Endothelial cell of umbilical vein (primary cell): ENCODE measurements at regions not wholly inside any gene's neighbourhood (a gene's known extent, or its start where the extent isn't known, plus 50 kb on each side); places are given as distances from the start of the nearest gene placed in this dataset.

ENCODE experiments used
- BruUV-seq: library from RNA; stranded (reverse); fragments of 400-500 nt; replicated peaks from 2 replicates; lab custom pipeline; 2021; lab: Mats Ljungman, UMichigan
- CTCF ChIA-PET: fragments of 300-600, 350-600 bp; sonication (Branson Sonifier 250); formaldehyde crosslinking; loops from one replicate; lab custom pipeline; 2021; ENCODE audit warnings: antibody characterized with exemption, inconsistent platforms; lab: Charles Lee
- POLR2A ChIA-PET: fragments of 300-600, 350-600 bp; sonication (Branson Sonifier 250); formaldehyde crosslinking; loops from one replicate; lab custom pipeline; 2021; ENCODE audit warnings: antibody characterized with exemption, inconsistent platforms; lab: Charles Lee
- DNase-seq: peaks from one replicate; pipeline ENCODE4 v3.0.0-alpha.2; 2011; ENCODE audit warnings: low read depth, low spot score
- FAIRE-seq: peaks from 2 replicates; lab custom pipeline; 2011; peaks lifted over from hg19 to GRCh38; lab: Jason Lieb, UNC
- H2AFZ ChIP-seq: 2 replicates; pipeline ENCODE4 v1.6.0; 2012; ENCODE audit warnings: low read depth, low read length, control low read depth, inconsistent platforms
- H3K27ac ChIP-seq: 2 replicates; pipeline ENCODE4 v1.5.1; 2011; ENCODE audit warnings: low read depth, mild to moderate bottlenecking, control low read depth, low read length, moderate library complexity; ENCODE audit not compliant: insufficient read depth
- H3K27me3 ChIP-seq, 2 experiments: 2 replicates each; pipeline versions ENCODE4 v1.6.0 to v1.6.1; 2011; ENCODE audit warnings: low read length in 2 of 2, mixed read lengths in 1 of 2; ENCODE audit not compliant: control insufficient read depth in 2 of 2, insufficient read depth in 2 of 2
- H3K36me3 ChIP-seq, 2 experiments: 2 replicates in 1 of 2; 3 replicates in 1 of 2; pipeline ENCODE4 v1.5.1; 2011; ENCODE audit warnings: low read length in 2 of 2, mild to moderate bottlenecking in 1 of 2, moderate library complexity in 1 of 2; ENCODE audit not compliant: control insufficient read depth in 2 of 2, insufficient read depth in 2 of 2; ENCODE audit errors: extremely low read depth in 1 of 2
- H3K4me1 ChIP-seq: 3 replicates; pipeline ENCODE4 v1.5.1; 2011; ENCODE audit warnings: mild to moderate bottlenecking, low read length; ENCODE audit not compliant: control insufficient read depth, insufficient read depth; ENCODE audit errors: extremely low read depth
- H3K4me2 ChIP-seq: 2 replicates; pipeline ENCODE4 v1.6.1; 2011; ENCODE audit warnings: low read length, control low read depth, mixed read lengths; ENCODE audit not compliant: insufficient read depth
- H3K4me3 ChIP-seq, 3 experiments: fragments of 200-600 bp in 1 of 3; sonication (generic), shearing (Covaris generic) in 1 of 3; replicated peaks in 1 of 3; 2 replicates each; pipeline ENCODE4 v1.5.1; 2011 to 2016; ENCODE audit warnings: control low read depth in 3 of 3, low read length in 3 of 3, mild to moderate bottlenecking in 2 of 3, inconsistent platforms in 1 of 3, low read depth in 1 of 3, moderate library complexity in 1 of 3; ENCODE audit not compliant: insufficient read depth in 1 of 3
- H3K79me2 ChIP-seq: 2 replicates; pipeline ENCODE4 v1.6.0; 2012; ENCODE audit warnings: low read length, inconsistent platforms; ENCODE audit not compliant: control insufficient read depth, insufficient read depth
- H3K9ac ChIP-seq: replicated peaks from 2 replicates; pipeline ENCODE3; 2011; ENCODE audit warnings: low read length, control low read depth; ENCODE audit not compliant: insufficient read depth; ENCODE audit errors: extremely low read depth
- H3K9me1 ChIP-seq: replicated peaks from 3 replicates; pipeline ENCODE4 v1.6.0; 2011; ENCODE audit warnings: mild to moderate bottlenecking, low read length; ENCODE audit not compliant: control insufficient read depth, insufficient read depth; ENCODE audit errors: extremely low read depth
- H3K9me3 ChIP-seq: replicated peaks from 2 replicates; pipeline ENCODE4 v1.5.1; 2012; ENCODE audit warnings: low read length, inconsistent platforms; ENCODE audit not compliant: control insufficient read depth, insufficient read depth
- H4K20me1 ChIP-seq: replicated peaks from 2 replicates; pipeline ENCODE3; 2011; ENCODE audit warnings: mild to moderate bottlenecking, low read length; ENCODE audit not compliant: control insufficient read depth, insufficient read depth; ENCODE audit errors: extremely low read depth
- EZH2 ChIP-seq: IDR thresholded peaks from 2 replicates; pipeline ENCODE4 v1.6.1; 2012; ENCODE audit warnings: borderline replicate concordance, low read depth, mild to moderate bottlenecking, moderate library complexity, low read length, inconsistent platforms; ENCODE audit not compliant: severe bottlenecking
- FOS ChIP-seq: IDR thresholded peaks from 2 replicates; pipeline ENCODE4 v1.6.1; 2011; ENCODE audit warnings: mild to moderate bottlenecking, low read length, moderate library complexity, borderline replicate concordance; ENCODE audit not compliant: insufficient read depth
- GATA2 ChIP-seq: IDR thresholded peaks from 2 replicates; pipeline ENCODE4 v1.7.0; 2011; ENCODE audit warnings: low read depth, mild to moderate bottlenecking, moderate library complexity, mixed read lengths, low read length; ENCODE audit not compliant: insufficient read length, insufficient read depth
- JUN ChIP-seq: IDR thresholded peaks from 2 replicates; pipeline ENCODE4 v1.6.1; 2011; ENCODE audit warnings: borderline replicate concordance, low read depth; ENCODE audit not compliant: insufficient read length, insufficient read depth
- MYC ChIP-seq: IDR thresholded peaks from one replicate; pipeline ENCODE4 v1.6.1; 2011; ENCODE audit warnings: mild to moderate bottlenecking, low read depth, low read length
- POLR2A ChIP-seq: IDR thresholded peaks from 2 replicates; pipeline ENCODE4 v1.6.1; 2012; ENCODE audit warnings: low read depth, mild to moderate bottlenecking, control low read depth, low read length
- POLR2AphosphoS5 ChIP-seq: IDR thresholded peaks from 2 replicates; pipeline ENCODE4 v1.6.1; 2012; ENCODE audit warnings: low read depth, mild to moderate bottlenecking, control low read depth, low read length, moderate library complexity; ENCODE audit not compliant: insufficient read depth
- dilution Hi-C: fragments of 300-500 bp; cut with MboI; formaldehyde crosslinking; loops from one replicate; pipeline ENCODE4 v1.15.0; 2019; ENCODE audit warnings: low sequenced_read_pairs; ENCODE audit not compliant: extremely low pct_ligation_motif_present
- intact Hi-C: fragments of 100-400 bp; cut with micrococcal nuclease; formaldehyde crosslinking; loops from one replicate; pipeline ENCODE4 v1.10.0; 2022
- TF ChIP-seq, protein P1 (sequence below): IDR thresholded peaks from 2 replicates; pipeline ENCODE4 v1.6.1; 2011; ENCODE audit not compliant: insufficient read depth, insufficient read length
- TF ChIP-seq, protein P2 (sequence below), 2 donors: IDR thresholded peaks; 1 replicate in 1 of 2; 2 replicates in 1 of 2; pipeline ENCODE4 v1.5.1; 2011; ENCODE audit warnings: low read length in 2 of 2, mild to moderate bottlenecking in 2 of 2, moderate library complexity in 2 of 2, control low read depth in 1 of 2, inconsistent platforms in 1 of 2, low read depth in 1 of 2; ENCODE audit not compliant: insufficient read depth in 1 of 2; ENCODE audit errors: extremely low read depth in 1 of 2

DNA sequence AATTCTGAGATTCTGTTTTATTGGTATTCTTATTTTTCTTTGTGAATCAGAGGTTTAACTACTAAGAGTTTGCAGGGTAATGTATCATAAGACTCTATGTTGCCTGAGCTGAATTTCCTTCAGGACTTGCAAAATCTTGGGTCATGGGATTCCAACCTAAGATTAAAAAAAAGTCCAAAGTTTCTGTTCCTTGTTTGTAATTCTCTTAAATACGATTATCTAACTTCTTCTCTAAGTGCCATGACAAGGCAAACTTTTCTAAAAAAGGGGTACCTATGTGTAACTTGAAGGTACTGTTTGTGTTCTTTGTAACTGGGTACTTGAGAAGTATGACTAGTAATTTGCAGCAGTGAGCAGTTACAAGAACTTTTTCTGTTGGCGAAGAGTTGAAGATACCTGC lies 181.3 kb upstream of the ZEB2 start:
- Histone ChIP-seq H3K9me3 (no peaks in the 10 kb centered on the region), H4K20me1 (no peaks in the 10 kb centered on the region), H3K27ac (no peak overlapping the region), H3K79me2 (no peaks in the 10 kb centered on the region), H3K36me3 (no peaks in the 10 kb centered on the region), H3K9me1 (no peaks in the 10 kb centered on the region), H3K4me3 (no peak overlapping the region), H2AFZ (no peak overlapping the region), H3K27me3 (no peaks in the 10 kb centered on the region), H3K4me2 (no peak overlapping the region), H3K9ac (no peak overlapping the region), H3K4me1 (no peaks in the 10 kb centered on the region)
- FAIRE-seq = no peak
- intact Hi-C loops (no loop called here), dilution Hi-C loops (no loop called here)
- ChIA-PET POLR2A (no interaction called here), CTCF (no interaction called here)
- DNase-seq = no peak
- TF ChIP-seq, protein P1, sequence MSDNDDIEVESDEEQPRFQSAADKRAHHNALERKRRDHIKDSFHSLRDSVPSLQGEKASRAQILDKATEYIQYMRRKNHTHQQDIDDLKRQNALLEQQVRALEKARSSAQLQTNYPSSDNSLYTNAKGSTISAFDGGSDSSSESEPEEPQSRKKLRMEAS = no peak
- TF ChIP-seq MYC (no peak), POLR2A (no peak), EZH2 (no peak), POLR2AphosphoS5 (no peak), JUN (no peak), GATA2 (no peak), FOS (no peak)
- TF ChIP-seq, protein P2, sequence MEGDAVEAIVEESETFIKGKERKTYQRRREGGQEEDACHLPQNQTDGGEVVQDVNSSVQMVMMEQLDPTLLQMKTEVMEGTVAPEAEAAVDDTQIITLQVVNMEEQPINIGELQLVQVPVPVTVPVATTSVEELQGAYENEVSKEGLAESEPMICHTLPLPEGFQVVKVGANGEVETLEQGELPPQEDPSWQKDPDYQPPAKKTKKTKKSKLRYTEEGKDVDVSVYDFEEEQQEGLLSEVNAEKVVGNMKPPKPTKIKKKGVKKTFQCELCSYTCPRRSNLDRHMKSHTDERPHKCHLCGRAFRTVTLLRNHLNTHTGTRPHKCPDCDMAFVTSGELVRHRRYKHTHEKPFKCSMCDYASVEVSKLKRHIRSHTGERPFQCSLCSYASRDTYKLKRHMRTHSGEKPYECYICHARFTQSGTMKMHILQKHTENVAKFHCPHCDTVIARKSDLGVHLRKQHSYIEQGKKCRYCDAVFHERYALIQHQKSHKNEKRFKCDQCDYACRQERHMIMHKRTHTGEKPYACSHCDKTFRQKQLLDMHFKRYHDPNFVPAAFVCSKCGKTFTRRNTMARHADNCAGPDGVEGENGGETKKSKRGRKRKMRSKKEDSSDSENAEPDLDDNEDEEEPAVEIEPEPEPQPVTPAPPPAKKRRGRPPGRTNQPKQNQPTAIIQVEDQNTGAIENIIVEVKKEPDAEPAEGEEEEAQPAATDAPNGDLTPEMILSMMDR (IDR thresholded peaks at IDR 0.05; ENCODE audit: extremely low read depth in 1 of 2, insufficient read depth in 1 of 2, low read depth in 1 of 2, low read length in 2 of 2) = no peak
- BruUV-seq = no TSS peak
